Activated T-cell treated with anti-CD3 and anti-CD28 coated beads, Interleukin-2, amount 50 U/mL, for 48 hours (primary cell): ENCODE measurements at regions not wholly inside any gene's neighbourhood (a gene's known extent, or its start where the extent isn't known, plus 50 kb on each side); places are given as distances from the start of the nearest gene placed in this dataset.
"Not testable (repeated sequence)": the region's sequence is repeated elsewhere in the genome, so short reads cannot be mapped to it uniquely, and the experiment has no call there.

ENCODE experiments used
- DNase-seq, 2 experiments: peaks; one replicate each; pipeline ENCODE4 v3.0.0-alpha.2; 2020

DNA sequence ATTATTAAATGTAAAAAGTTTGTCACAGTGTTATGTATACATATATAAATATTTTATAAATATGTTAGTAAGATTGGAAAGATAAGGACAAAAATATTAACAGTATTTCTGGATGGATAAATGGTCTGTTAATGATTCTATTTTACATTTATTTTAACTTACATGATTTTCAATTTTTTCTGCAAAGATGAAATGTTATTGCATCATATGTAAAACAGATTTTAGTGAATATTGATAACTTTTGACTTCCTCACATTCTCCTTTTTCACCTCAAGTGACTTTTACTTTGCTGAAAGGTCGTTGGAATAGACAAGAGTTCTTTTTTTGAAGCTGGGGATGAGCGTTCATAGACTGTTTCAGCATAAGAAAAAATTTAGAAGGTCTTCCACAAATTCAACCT is 1554.7 kb upstream of the TENM4 start:
- no peak for DNase-seq

DNA sequence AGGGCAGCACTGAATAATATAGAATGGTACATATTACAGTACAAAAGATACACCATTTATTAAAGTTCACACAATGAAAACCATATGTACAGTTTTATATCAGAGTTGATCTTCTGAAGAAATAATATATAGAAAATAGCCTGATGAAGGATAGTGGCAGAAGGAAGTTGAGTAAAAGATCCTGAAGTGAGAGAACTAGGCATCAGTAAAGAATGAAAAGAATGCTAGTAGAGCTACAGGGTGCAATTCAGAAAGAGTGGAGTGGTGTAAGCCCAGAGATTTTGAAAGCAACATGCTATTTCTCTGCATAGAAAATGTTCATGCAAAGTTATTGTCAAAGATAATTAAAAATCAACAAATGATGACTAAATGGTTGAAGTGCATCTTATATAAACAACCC is 1552.7 kb upstream of the TENM4 start:
- no peak for DNase-seq

DNA sequence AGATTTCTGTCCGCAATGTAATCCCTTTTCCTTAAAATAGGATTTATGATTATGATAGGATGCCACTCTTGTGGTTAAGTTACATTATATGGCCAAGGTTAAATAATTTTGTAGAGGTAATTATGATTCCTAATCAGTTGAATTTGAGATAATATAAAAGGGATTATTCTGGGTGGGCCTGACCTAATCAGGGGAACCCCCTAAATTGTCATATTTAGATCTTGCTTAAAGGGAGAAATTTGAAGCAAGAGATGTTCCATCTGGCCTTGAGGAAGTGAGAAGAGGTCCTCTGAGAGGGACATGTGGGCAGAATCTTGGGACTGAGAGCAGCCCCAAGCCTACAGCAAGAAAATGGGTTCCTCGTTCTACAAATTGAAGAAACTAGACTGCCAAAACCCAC is 1550.1 kb upstream of the TENM4 start:
- DNase-seq = no peak

DNA sequence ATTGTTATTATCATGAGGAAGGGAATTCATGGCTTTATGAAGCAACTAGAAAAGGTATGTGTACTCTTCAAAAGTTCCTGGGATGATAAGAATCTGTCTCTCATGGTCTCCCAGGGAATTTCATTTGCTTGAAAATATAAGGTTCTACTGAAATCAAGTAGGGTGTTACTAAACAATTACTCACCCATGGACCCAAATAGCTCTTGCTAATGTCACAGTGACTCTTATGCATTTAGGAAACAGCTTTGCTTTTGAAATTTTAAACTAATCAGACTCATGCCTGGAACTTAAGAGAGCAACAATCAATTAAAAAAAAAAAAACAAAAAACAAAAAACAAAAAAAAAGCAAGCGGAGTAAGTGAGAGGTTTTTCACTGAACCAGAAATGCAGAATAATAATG is 1546.3 kb upstream of the TENM4 start:
- DNase-seq = no peak

DNA sequence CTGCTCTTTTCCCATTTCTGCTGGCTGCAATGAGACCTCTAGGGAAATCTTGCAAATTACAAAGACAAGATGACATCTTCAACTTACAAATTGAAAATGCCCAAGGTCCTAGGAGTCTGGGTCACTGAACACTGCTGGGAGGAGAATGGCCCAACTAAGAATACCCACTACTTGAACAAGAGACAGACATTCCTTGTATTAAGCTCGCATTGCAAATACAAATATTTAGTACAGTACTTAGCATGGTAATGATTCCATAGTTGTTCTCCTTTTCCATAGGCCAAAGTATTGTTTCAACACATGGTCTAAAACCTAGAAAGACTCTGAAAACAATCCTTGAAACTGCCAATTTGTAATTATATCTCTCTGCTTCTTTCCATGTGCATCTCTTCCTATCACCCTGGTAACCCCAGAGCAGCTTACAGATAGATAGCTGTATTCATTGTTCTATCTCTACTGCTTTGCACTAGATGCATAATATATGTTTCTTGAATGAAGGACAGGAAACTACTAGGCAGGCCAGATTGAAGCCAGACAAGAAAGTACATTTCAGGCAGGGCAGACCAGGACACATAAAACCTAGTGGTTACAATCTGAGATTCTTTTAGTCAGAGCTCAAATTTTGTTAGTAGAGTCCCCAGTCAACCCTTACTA is 1545.7 kb upstream of the TENM4 start:
- no peak for DNase-seq

DNA sequence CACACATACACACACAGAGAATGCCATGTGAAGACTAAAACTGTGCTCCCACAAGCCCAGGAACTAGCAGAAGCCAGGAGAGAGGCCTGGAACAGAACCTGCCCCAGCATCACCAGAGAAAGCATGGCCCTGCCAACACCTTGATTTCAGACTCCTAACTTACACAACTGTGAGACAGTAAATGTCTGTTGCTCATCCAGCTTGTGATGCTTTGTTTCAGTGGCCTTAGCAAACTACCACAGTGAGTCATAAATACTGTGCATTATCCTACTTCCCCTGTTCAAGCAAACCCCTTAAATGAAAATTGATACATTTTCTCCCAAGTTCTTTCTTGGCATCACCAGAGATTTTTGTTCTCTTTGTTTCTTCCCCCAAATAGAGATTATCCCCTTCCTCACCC is 1539.4 kb upstream of the TENM4 start:
- no peak for DNase-seq

DNA sequence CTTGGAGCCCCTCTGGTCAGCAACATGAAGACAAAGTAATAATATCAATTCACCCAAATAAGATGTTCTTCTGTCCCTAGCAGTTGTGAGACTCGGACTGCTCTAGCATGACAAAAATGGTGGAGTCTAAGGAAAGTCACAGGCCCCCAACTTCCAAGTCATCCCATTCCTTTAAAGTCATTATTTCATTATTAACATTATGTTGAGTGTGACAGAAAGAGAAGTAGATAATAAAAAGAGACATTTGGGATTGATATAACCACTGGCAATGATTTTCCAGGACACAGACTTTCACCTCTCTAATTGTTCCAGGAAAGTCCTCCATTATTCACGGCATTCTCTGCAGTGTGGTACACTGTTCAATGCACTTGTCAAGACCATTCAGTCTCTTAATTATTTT is 1533.0 kb upstream of the TENM4 start:
- DNase-seq = no peak

DNA sequence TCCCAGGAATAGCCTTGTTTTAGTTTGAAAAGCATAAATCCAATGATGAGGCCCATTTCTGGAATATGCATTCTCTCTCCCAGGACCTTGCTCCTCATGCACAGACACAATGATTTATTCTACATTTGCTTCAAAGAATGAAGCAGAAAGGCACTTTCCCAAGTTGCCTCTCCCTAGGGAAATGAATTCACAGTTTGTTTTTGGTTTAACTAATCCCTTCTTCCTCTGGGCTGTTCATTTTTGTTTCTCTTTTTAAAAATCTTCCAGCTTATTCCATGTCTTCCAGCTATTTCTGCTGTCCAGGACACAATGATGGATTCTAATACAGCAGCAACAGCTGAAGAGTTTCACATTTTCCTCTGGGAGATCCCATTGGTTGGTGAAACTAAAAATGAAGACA is 1529.2 kb upstream of the TENM4 start:
- DNase-seq = no peak

DNA sequence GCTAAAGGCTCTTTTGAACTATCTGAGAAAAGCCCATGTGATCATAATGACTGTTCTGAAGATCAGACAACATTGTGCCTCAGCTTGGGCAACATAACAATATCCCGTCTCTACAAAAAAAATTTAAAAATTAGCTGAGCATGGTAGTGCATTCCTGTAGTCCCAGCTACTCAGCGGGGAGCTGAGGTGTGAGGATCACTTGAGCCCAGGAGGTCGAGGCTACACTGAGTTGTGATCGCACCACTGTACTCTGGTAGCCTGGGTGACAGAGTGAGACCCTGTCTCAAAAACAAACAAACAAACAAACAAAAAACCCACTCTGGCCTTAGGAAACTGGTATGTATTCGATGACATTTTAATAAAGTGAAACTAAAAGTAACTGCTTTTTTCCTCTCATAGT is 1526.8 kb upstream of the TENM4 start:
- no peak for DNase-seq

DNA sequence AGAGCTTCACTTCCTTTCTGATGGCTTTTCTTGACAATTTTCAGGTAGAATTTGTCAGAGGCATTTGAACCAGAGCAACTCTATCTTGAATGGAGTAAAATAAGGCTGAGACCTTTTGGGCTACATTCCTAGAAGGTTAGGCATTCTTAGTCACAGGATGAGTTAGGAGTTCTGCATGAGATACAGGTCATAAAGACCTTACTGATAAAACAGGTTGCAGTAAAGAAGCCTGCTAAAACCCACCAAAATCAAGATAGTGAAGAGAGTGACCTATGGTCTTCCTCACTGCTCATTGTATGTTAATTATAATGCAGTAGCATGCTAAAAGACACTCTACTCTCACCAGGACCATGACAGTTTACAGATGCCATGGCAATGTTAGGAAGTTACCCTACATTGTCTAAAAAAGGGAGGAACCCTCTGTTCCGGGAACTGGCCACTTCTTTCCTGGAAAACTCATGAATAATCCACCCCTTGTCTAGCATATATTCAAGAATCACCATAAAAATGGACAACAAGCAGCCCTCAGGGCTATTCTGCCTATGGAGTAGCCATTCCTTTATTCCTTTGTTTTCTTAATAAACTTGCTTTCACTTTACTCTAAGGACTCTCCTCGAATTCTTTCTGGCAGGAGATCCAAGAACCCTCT is 1519.7 kb upstream of the TENM4 start:
- DNase-seq = no peak

DNA sequence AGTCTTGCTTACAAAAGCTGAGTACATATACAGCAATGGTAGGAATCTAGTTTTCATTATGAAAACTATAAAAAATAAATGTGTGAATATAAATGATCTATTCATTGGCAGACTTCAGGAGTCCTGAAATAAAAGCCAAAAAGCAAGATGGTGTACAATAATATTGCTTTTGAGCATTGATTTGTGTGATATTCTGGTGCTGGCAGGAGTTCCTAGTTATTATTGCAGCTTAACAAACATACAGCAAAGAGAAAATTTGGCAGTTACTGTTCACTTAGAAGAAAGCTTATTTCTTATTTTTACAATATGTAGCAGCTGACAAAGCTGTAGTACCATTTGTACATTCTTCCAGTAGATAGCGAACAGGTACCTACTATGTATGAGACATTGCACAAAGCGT is 1518.9 kb upstream of the TENM4 start:
- no peak for DNase-seq

DNA sequence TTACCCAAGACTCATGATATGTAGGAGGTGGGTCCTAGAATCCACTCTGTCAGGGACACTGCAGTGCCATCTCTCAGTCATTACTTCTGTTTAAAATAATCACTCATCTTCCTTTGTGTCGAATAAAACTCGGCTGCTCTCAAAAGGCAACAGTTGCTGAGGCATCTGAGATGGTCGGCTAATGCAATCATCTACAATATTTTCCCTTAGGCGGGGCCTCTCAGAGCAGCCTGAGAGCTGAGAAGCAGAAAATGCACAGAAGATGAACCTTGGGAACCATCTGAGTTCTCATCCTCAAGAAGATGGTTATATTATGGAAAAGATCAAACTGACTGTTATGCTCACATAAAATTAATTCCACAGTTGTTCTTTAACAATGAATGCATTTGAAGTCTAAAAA is 1518.2 kb upstream of the TENM4 start:
- no peak for DNase-seq

DNA sequence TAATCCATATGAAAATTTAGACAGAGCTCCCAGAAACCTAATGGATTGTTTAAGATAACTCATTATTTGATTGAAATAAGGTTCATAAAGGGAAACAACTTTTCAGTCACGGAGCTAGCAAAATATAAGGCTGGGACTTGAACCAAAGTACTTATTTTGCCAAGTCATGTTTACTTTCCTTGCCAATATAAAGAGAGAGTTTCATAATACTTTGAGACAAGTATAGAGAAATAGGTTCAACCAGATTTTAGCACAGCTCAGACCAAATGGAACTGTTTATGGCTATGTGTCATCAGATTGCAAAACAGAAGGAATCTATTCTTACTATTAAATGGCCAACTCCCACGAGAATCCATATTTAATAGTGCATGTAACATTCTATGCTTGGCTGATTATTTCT is 1517.5 kb upstream of the TENM4 start:
- DNase-seq = no peak

DNA sequence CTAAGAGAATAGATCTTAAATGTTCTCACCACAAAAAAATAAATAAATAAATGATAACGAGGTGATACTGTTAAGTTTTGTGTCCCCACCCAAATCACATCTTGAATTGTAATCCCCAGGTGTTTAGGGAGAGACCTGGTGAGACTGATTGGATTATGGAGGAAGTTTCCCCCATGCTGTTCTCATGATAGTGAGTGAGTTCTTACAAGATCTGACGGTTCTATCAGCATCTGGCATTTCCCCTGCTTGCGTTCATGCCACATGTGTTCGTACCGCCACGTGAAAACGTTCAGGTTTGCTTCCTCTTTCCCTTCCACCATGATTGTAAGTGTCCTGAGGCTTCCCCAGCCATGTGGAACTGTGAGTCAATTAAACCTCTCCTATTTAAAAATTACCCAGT is 1514.8 kb upstream of the TENM4 start:
- no peak for DNase-seq

DNA sequence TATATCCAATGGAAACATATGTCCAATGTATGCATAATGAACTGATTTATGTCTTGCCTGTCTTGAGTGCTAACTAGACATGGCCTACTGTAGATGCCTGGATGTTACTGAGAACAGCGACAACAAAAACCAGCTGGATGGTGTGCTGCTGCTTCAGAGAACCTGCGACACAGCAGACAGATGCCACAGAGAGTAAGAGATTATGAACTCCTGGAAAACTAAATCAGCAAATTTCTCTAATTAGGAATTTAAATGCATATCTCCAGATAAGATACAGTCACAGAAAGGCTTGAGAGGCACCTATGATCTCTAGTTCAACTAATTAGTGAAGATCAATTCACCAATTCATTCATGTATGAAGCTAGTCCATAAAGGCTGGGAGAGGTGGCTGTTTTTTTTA is 1508.0 kb upstream of the TENM4 start:
- no peak for DNase-seq

DNA sequence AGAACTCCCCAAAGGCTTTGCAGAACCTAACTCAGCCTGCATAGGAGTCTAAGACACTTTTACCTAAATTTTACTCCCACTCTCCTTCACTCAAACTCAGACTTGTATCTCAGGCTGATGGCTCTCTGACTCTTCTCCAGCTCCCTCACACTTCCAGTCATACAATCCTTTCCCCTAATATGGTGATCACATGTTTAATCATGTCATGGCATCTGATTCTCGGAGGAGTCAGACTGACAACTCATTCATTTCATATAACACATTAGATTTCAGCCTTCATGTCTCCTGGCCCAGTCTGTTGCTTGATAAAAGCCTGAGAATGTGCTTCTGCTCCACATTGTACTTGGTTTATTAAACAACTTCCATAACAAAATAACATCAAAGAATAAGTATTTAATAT is 1503.9 kb upstream of the TENM4 start:
- no peak for DNase-seq

DNA sequence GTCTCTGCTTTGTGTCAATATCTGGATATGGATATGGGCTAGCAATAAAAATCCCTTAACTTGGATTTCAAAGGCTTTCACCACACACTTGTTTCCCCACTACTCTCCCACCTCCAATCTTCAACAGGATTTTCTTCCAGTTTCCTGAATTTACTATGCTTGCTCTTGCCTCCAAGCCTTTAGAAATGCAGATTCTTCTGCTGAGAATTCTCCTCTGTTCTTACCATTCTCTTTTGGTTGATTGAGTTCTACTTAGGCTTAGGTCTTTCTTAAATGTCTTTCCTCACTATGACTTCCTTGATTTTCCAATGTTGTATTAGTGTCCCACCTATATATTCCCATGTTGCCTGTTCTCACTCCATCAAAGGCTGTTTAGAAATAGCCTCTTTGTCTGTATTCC is 1502.4 kb upstream of the TENM4 start:
- no peak for DNase-seq

DNA sequence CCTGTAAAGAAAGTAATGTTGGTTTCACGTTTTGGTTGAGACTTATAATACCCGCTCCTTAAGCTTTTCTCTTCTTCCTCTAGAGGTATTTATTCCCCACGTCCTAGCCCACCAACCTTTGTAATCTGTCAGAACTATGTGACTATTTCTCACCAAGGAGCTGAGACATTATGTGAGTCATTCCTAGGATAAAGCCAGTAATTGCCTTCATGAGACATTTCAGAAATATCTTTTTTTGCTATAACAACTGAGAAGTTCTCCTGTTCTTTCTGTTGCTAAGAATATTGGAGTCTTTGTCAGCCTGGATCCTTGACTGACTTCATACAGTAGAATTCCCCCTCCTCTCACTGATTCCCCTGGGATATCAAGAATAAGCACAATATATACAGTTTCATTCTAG is 1497.0 kb upstream of the TENM4 start:
- DNase-seq = no peak

DNA sequence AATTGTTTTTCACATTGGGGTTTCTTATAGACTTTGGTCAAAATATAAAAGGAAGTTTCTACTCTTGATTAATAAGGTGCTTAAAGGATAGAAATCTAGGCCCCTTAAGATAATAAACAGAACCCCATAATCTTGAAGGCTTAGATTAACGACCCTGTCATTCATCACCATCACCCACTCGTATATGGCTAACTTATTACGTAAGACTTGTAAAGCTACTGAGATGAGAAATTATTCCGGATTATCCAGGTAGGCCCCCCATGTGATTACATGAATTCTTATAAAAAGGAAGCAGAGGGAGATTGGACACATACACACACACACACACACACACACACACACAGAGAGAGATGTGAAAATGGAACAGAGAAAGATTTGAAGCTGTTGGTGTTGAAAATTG is 1489.2 kb upstream of the TENM4 start:
- no peak for DNase-seq

DNA sequence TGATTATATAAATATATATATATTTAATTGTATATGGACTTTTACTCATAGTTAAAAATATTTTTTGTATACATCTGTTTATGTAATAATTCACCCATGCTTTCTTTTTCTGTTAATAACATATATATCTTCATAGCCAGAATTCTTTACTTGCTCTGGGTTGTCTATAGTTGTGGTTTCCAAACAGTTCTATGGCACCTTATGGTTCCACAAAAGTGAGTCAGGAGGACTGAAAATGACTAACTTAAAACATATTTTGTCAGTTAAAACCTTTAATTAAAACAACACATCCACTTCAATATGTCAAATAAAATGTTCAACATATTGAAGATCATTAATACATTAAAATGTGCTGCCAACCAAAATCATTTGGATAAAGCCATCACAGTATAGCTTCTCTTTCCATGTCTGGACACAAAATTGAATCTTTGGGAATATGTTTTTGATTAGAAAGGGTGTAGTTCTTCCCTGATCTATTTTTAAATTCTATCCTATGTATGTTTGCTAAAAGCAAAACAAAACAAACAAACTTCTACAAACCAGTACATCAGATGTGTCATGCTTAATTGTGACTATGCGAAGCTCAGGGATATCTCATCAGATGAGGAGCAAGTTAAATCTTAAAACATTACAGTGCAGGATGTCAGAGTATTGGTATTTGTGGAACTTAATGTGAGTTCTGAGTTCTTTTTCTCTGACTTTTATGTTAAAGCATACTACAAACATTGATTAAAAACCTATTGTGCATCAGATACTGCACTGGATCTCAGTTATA is 1488.4 kb upstream of the TENM4 start:
- DNase-seq = no peak

DNA sequence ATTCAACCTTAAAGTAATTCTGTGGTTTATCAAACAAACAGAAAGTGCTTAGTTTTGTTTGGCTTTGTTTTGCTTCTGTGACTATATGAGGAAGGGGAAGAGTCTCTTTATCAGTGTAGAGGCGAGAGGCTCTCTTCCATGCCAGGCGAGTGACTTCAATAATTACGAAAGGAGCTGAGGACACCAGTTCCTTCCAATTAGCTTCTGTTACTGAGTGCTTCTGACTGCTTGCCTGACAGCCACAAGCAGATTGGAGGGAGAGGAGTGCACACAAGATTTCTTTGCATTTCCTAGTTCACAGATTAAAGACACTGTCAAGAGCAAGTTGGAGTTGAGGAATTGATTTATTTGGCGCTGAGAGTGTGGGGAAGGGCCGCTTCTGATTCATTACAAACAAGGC is 1484.5 kb upstream of the TENM4 start:
- DNase-seq = no peak

DNA sequence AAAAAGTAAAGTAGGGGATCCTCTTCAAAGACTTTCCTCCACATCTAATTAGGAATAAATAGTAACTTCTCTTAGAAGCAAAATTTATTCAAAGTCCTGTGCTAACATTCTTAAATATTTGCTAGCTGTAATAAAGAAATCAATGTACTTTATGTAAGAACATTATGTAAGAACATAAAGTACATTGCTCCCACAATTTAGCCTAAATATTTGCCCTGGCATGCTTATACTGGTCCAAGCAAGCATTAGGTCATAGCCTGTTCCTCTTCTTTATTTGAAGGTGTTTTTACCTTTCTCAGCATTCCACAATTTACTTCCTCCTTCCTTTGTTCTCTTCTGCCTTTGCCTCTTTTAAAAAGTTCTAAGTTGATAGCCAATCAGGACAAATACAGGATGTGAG is 1480.5 kb upstream of the TENM4 start:
- DNase-seq = not testable (repeated sequence)

DNA sequence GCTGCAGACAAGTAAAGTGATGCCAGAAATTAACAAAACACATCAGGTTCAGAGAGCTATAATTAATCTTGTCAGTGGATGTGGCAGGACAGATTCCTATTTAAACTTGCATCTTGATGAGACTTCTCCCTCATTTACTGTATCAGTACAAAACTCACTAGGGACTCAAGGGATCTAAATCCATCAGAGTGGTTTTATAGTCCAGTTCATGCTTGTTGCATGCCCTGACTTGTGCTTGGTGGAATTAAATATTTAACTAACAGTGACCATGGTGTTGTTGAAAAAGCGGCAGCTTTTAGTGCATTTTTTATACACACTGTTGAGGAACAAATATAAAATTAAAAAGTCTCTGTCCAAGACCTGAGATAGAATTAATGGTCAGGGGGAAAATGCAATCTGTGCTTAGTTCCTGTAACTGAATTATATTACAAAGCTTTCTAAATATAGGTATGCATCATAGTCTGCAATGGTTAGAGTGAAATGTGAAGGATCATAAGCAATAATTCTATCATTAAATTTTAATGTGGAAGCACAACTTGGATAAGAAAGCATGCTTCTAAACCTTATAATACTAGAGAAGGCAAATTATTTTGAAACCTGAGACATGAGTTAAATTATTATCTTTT is 1475.5 kb upstream of the TENM4 start:
- DNase-seq = no peak

DNA sequence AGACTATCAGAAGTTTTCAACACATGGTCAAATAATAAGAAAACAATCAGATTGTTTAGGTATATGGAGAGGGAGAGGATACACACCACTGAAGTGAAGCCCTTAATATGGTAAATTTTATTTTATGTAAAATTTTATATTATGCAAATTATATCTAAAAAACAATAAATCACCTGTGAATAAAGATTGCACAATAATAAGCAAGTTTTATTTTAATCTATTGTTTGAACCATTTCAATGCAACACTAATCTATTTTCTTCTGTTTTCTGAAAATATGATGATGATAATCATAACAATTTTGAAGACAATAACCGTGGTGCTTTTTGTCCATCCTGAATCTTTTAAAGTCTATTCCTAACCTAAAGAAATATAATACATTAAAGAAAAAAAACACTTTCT is 1473.5 kb upstream of the TENM4 start:
- no peak for DNase-seq
